Uterus (tissue), 3 donors: ENCODE measurements at regions not wholly inside any gene's neighbourhood (a gene's known extent, or its start where the extent isn't known, plus 50 kb on each side); places are given as distances from the start of the nearest gene placed in this dataset.

Source experiments
- DNase-seq, 2 donors: peaks; one replicate each; pipeline ENCODE4 v3.0.0-alpha.2; 2019 to 2020
- H3K27ac ChIP-seq, 2 donors: fragments of 200-600 bp; sonication (generic); 1 replicate in 1 of 2; 2 replicates in 1 of 2; pipeline ENCODE4 v1.5.1; 2016 to 2018
- H3K27me3 ChIP-seq, 2 donors: fragments of 200-600 bp; sonication (generic); one replicate each; pipeline ENCODE4 v1.5.1; 2018 to 2019; ENCODE audit warnings: control low read depth in 1 of 2
- H3K36me3 ChIP-seq, 2 donors: fragments of 200-600 bp; sonication (generic); one replicate each; pipeline ENCODE4 v1.5.1; 2019; ENCODE audit warnings: control low read depth in 1 of 2
- H3K4me1 ChIP-seq, 2 donors: fragments of 200-600 bp; sonication (generic); one replicate each; pipeline ENCODE4 v1.5.1; 2018 to 2019; ENCODE audit warnings: control low read depth in 1 of 2
- H3K4me3 ChIP-seq, 2 donors: fragments of 200-600 bp; sonication (generic); 1 replicate in 1 of 2; 2 replicates in 1 of 2; pipeline ENCODE4 v1.5.1; 2018 to 2019; ENCODE audit warnings: mild to moderate bottlenecking in 1 of 2
- H3K9me3 ChIP-seq, 2 donors: fragments of 200-600 bp; sonication (generic); one replicate each; pipeline ENCODE4 v1.5.1; 2019; ENCODE audit warnings: control low read depth in 1 of 2
- CTCF ChIP-seq, 4 experiments: fragments of 200-600 bp in 2 of 4; fragments of 450-650 bp in 2 of 4; sonication (generic) in 2 of 4; IDR thresholded peaks; one replicate each; pipeline ENCODE4 v1.5.1; 2016 to 2019; ENCODE audit warnings: antibody characterized with exemption in 4 of 4, mild to moderate bottlenecking in 2 of 4, moderate library complexity in 1 of 4
- POLR2A ChIP-seq, 2 donors: fragments of 450-650 bp; IDR thresholded peaks; one replicate each; pipeline ENCODE4 v1.6.1; 2016; ENCODE audit warnings: antibody characterized with exemption in 2 of 2, mild to moderate bottlenecking in 1 of 2, moderate library complexity in 1 of 2
- intact Hi-C: fragments of 100-400 bp; cut with DNase I; formaldehyde crosslinking; loops from one replicate; pipeline ENCODE4 v1.15.1; 2023; ENCODE audit warnings: low total_unique reads
- donor health status: DM: yes; HTN: yes; CAD: no.

- Histone ChIP-seq H3K27me3 (no peaks in the 10 kb centered on the region), H3K27ac (no peak overlapping the region), H3K36me3 (no peaks in the 10 kb centered on the region), H3K4me3 (no peak overlapping the region), H3K4me1 (no peaks in the 10 kb centered on the region), H3K9me3 (no peaks in the 10 kb centered on the region)
- no peak for DNase-seq
- intact Hi-C loops: no loop called here
- TF ChIP-seq POLR2A (IDR thresholded peaks at IDR 0.05): no peak
- no peak for TF ChIP-seq CTCF (IDR thresholded peaks at IDR 0.05)
Measured at GRCh38 chr1:80250573-80251168, 1244.1 kb upstream of the ADGRL4 start.

- H3K27ac ChIP-seq: no peak overlapping the region
Measured at GRCh38 chr1:80249699-80250098, 1243.2 kb upstream of the ADGRL4 start.

GRCh38 chr1:80248886-80249285 is 1242.4 kb upstream of the ADGRL4 start:
- H3K4me1 ChIP-seq: no peaks in the 10 kb centered on the region
- intact Hi-C loops: no loop called here
- H3K27ac ChIP-seq: no peak overlapping the region
- no peak for DNase-seq
- no peaks in the 10 kb centered on the region for H3K36me3 ChIP-seq
- no peaks in the 10 kb centered on the region for H3K9me3 ChIP-seq
- H3K27me3 ChIP-seq: no peaks in the 10 kb centered on the region
- TF ChIP-seq POLR2A (IDR thresholded peaks at IDR 0.05) (no peak), CTCF (IDR thresholded peaks at IDR 0.05) (no peak)
- no peak overlapping the region for H3K4me3 ChIP-seq

More at GRCh38 chr1:80249699-80250098, 1243.2 kb upstream of the ADGRL4 start:
- intact Hi-C loops: no loop called here
- no peak overlapping the region for H3K4me3 ChIP-seq
- H3K36me3 ChIP-seq: no peaks in the 10 kb centered on the region
- no peaks in the 10 kb centered on the region for H3K4me1 ChIP-seq
- no peaks in the 10 kb centered on the region for H3K9me3 ChIP-seq
- no peaks in the 10 kb centered on the region for H3K27me3 ChIP-seq
- DNase-seq: no peak
- TF ChIP-seq POLR2A (IDR thresholded peaks at IDR 0.05) (no peak), CTCF (IDR thresholded peaks at IDR 0.05) (no peak)

- Histone ChIP-seq H3K36me3 (no peaks in the 10 kb centered on the region), H3K27me3 (no peaks in the 10 kb centered on the region), H3K4me1 (no peaks in the 10 kb centered on the region), H3K27ac (no peak overlapping the region), H3K4me3 (no peak overlapping the region), H3K9me3 (no peaks in the 10 kb centered on the region)
- intact Hi-C loops: no loop called here
- no peak for TF ChIP-seq CTCF (IDR thresholded peaks at IDR 0.05)
- TF ChIP-seq POLR2A (IDR thresholded peaks at IDR 0.05): no peak
- no peak for DNase-seq
Measured at GRCh38 chr1:80245813-80246212, 1239.3 kb upstream of the ADGRL4 start.

- H3K27me3 ChIP-seq: no peaks in the 10 kb centered on the region
- no peak for DNase-seq
- no peaks in the 10 kb centered on the region for H3K9me3 ChIP-seq
- TF ChIP-seq CTCF (IDR thresholded peaks at IDR 0.05) (no peak), POLR2A (IDR thresholded peaks at IDR 0.05) (no peak)
- no peaks in the 10 kb centered on the region for H3K36me3 ChIP-seq
- H3K27ac ChIP-seq: no peak overlapping the region
- H3K4me1 ChIP-seq: no peaks in the 10 kb centered on the region
- intact Hi-C loops: no loop called here
- H3K4me3 ChIP-seq: no peak overlapping the region
Measured at GRCh38 chr1:80244372-80244771, 1237.8 kb upstream of the ADGRL4 start.
